Prostate gland (tissue), 2 donors: ENCODE measurements at regions not wholly inside any gene's neighbourhood (a gene's known extent, or its start where the extent isn't known, plus 50 kb on each side); places are given as distances from the start of the nearest gene placed in this dataset.
"Not testable (repeated sequence)": the region's sequence is repeated elsewhere in the genome, so short reads cannot be mapped to it uniquely, and the experiment has no call there.

ENCODE experiments used
- DNase-seq: peaks from one replicate; pipeline ENCODE4 v3.0.0-alpha.2; 2019; ENCODE audit warnings: low spot score
- H3K27ac ChIP-seq, 2 donors: fragments of 200-600 bp; sonication (generic); 2 replicates each; pipeline ENCODE4 v1.5.1; 2017 to 2019
- H3K27me3 ChIP-seq: fragments of 200-600 bp; sonication (generic); replicated peaks from 2 replicates; pipeline ENCODE4 v1.5.1; 2019; ENCODE audit not compliant: insufficient read depth
- H3K36me3 ChIP-seq, 2 donors: fragments of 200-600 bp; sonication (generic); 1 replicate in 1 of 2; 2 replicates in 1 of 2; pipeline versions ENCODE4 v1.5.1 to v1.8.1; 2017 to 2019
- H3K4me1 ChIP-seq: fragments of 200-600 bp; sonication (generic); replicated peaks from 2 replicates; pipeline ENCODE4 v1.5.1; 2019
- H3K4me3 ChIP-seq, 2 donors: fragments of 200-600 bp; sonication (generic); 2 replicates each; pipeline ENCODE4 v1.5.1; 2017 to 2019
- H3K9me3 ChIP-seq: fragments of 200-600 bp; sonication (generic); 2 replicates; pipeline ENCODE4 v1.5.1; 2017
- POLR2A ChIP-seq: fragments of 450-650 bp; IDR thresholded peaks from one replicate; pipeline ENCODE4 v1.6.1; 2016; ENCODE audit warnings: antibody characterized with exemption, mild to moderate bottlenecking
- POLR2AphosphoS5 ChIP-seq: sonication (generic); formaldehyde crosslinking; IDR thresholded peaks from one replicate; pipeline ENCODE4 v1.6.1; 2017; ENCODE audit warnings: antibody characterized with exemption
- WGBS: methylation state at CpG from one replicate; pipeline ENCODE4 v1.1.5; 2018; 5-methylcytosine and 5-hydroxymethylcytosine counted together
- intact Hi-C: fragments of 100-400 bp; cut with DNase I; formaldehyde crosslinking; loops from one replicate; pipeline ENCODE4 v1.14.2; 2022
- TF ChIP-seq, protein P1 (sequence below), 4 experiments: fragments of 200-600 bp in 2 of 4; fragments of 450-650 bp in 2 of 4; sonication (generic) in 2 of 4; IDR thresholded peaks; 1 replicate in 3 of 4; 2 replicates in 1 of 4; pipeline ENCODE4 v1.5.1; 2016 to 2019; ENCODE audit warnings: antibody characterized with exemption in 4 of 4, mild to moderate bottlenecking in 2 of 4, moderate library complexity in 2 of 4

DNA sequence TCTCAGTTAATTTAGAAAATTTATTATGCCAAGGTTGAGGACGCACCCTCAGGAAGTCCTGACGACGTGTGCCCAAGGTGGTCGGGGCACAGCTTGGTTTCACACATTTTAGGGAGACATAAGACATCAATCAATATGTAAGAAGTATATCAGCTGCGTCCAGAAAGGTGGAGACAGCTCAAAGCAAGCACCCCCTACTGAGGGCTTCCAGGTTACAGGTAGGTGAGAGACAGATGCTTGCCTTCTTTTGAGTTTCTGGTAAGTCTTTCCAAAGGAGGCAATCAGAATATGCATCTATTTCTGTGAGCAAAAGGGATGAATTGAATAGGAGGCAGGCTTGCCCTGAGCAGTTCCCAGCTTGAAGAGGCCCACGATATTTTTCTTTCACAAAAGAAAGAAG, 614.3 kb downstream of the XPNPEP1 start:
- no peaks in the 10 kb centered on the region for H3K36me3 ChIP-seq
- 58% methylated on average over 6 of the region's 6 CpGs for WGBS
- H3K4me3 ChIP-seq = no peak overlapping the region
- no peaks in the 10 kb centered on the region for H3K9me3 ChIP-seq
- no peak for DNase-seq
- no peak overlapping the region for H3K27ac ChIP-seq
- intact Hi-C loops = no loop called here
- no peaks in the 10 kb centered on the region for H3K4me1 ChIP-seq
- TF ChIP-seq POLR2A = no peak
- TF ChIP-seq, protein P1, sequence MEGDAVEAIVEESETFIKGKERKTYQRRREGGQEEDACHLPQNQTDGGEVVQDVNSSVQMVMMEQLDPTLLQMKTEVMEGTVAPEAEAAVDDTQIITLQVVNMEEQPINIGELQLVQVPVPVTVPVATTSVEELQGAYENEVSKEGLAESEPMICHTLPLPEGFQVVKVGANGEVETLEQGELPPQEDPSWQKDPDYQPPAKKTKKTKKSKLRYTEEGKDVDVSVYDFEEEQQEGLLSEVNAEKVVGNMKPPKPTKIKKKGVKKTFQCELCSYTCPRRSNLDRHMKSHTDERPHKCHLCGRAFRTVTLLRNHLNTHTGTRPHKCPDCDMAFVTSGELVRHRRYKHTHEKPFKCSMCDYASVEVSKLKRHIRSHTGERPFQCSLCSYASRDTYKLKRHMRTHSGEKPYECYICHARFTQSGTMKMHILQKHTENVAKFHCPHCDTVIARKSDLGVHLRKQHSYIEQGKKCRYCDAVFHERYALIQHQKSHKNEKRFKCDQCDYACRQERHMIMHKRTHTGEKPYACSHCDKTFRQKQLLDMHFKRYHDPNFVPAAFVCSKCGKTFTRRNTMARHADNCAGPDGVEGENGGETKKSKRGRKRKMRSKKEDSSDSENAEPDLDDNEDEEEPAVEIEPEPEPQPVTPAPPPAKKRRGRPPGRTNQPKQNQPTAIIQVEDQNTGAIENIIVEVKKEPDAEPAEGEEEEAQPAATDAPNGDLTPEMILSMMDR (IDR thresholded peaks at IDR 0.05) = no peak
- TF ChIP-seq POLR2AphosphoS5 = no peak
- no peaks in the 10 kb centered on the region for H3K27me3 ChIP-seq

DNA sequence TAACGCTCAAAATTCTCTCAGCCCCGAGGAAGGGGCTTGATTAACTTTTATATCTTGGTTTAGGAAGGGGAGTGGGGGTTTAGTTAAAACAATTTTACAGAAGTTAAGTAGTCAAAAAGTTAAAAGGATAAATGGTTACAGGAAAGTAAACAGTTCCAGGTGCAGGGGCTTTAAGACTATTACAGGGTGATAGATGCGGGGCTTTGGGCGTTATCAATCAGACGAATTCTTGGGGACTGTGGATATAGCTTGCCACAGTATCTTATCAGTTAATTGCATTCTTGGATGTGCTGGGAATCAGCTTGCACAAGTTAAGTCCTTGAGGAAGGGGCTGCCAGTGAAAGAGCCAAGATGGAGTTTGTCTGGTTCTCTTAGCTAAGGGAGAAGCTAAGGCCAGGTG, 616.2 kb downstream of the XPNPEP1 start:
- DNase-seq, H3K36me3 ChIP-seq, H3K27ac ChIP-seq, H3K9me3 ChIP-seq, H3K4me1 ChIP-seq, H3K4me3 ChIP-seq, intact Hi-C loops, H3K27me3 ChIP-seq: not testable (repeated sequence)
- 66% methylated on average over 5 of the region's 5 CpGs for WGBS

GRCh38 chr10:109306698-109307097, 616.6 kb downstream of the XPNPEP1 start:
- Histone ChIP-seq H3K27me3 (no peaks in the 10 kb centered on the region), H3K27ac (no peak overlapping the region), H3K4me1 (no peaks in the 10 kb centered on the region), H3K36me3 (no peaks in the 10 kb centered on the region), H3K9me3 (no peaks in the 10 kb centered on the region), H3K4me3 (no peak overlapping the region)
- intact Hi-C loops = no loop called here
- TF ChIP-seq POLR2AphosphoS5 (no peak), POLR2A (no peak)
- TF ChIP-seq, protein P1 (IDR thresholded peaks at IDR 0.05) = no peak
- 49% methylated on average over 5 of the region's 5 CpGs for WGBS
- no peak for DNase-seq

DNA sequence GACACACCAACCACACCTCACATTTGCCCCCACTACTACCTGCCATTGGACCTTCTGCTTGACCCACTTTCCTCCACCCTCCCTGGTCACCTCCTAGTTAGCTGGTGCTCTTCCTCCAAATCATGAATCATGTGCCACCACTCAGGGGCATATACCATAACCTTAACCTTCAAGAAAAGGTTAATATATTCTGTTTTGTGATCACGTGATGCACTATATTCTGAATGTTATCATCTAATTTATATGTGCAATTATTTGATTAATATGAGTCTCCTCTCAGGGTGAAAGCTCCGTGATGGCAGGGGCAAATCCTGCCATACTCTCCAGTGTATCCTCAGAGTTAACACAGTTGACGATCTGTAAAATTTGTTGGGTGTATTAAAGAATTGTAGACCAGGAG, 635.5 kb downstream of the XPNPEP1 start:
- WGBS = 90% methylated on average over 3 of the region's 3 CpGs

GRCh38 chr10:109282510-109282909, 640.8 kb downstream of the XPNPEP1 start:
- intact Hi-C loops = no loop called here
- Histone ChIP-seq H3K4me1 (no peaks in the 10 kb centered on the region), H3K27ac (no peak overlapping the region), H3K27me3 (no peaks in the 10 kb centered on the region), H3K4me3 (no peak overlapping the region), H3K36me3 (no peaks in the 10 kb centered on the region), H3K9me3 (no peaks in the 10 kb centered on the region)
- TF ChIP-seq, protein P1 (IDR thresholded peaks at IDR 0.05) = no peak
- no peak for TF ChIP-seq POLR2A
- TF ChIP-seq POLR2AphosphoS5 = no peak
- no peak for DNase-seq

More for the DNA sequence above, 635.5 kb downstream of the XPNPEP1 start:
- no peak for DNase-seq
- H3K27ac ChIP-seq = no peak overlapping the region
- H3K9me3 ChIP-seq = no peaks in the 10 kb centered on the region
- H3K27me3 ChIP-seq = no peaks in the 10 kb centered on the region
- intact Hi-C loops = no loop called here
- TF ChIP-seq, protein P1 (IDR thresholded peaks at IDR 0.05) = no peak
- TF ChIP-seq POLR2AphosphoS5 (no peak), POLR2A (no peak)
- no peak overlapping the region for H3K4me3 ChIP-seq
- no peaks in the 10 kb centered on the region for H3K4me1 ChIP-seq
- H3K36me3 ChIP-seq = no peaks in the 10 kb centered on the region
